Activated naive CD4-positive, alpha-beta T cell treated with anti-CD3 and anti-CD28 coated beads, Interleukin-2, amount 50 U/mL, for 24 hours (primary cell): ENCODE measurements at regions not wholly inside any gene's neighbourhood (a gene's known extent, or its start where the extent isn't known, plus 50 kb on each side); places are given as distances from the start of the nearest gene placed in this dataset.

Source experiments
- H3K27ac Mint-ChIP-seq: one replicate; pipeline ENCODE4 v1.8.0; 2021; ENCODE audit warnings: mild to moderate bottlenecking, mixed read lengths
- H3K27me3 Mint-ChIP-seq: one replicate; pipeline ENCODE4 v1.8.0; 2021; ENCODE audit warnings: mixed read lengths
- H3K36me3 Mint-ChIP-seq: one replicate; pipeline ENCODE4 v1.8.0; 2021; ENCODE audit warnings: mixed read lengths
- H3K4me1 Mint-ChIP-seq: one replicate; pipeline ENCODE4 v1.8.0; 2021; ENCODE audit warnings: mixed read lengths
- H3K4me3 Mint-ChIP-seq: one replicate; pipeline ENCODE4 v1.8.0; 2021; ENCODE audit warnings: mild to moderate bottlenecking, mixed read lengths
- H3K9me3 Mint-ChIP-seq: one replicate; pipeline ENCODE4 v1.8.0; 2021; ENCODE audit warnings: mixed read lengths

DNA sequence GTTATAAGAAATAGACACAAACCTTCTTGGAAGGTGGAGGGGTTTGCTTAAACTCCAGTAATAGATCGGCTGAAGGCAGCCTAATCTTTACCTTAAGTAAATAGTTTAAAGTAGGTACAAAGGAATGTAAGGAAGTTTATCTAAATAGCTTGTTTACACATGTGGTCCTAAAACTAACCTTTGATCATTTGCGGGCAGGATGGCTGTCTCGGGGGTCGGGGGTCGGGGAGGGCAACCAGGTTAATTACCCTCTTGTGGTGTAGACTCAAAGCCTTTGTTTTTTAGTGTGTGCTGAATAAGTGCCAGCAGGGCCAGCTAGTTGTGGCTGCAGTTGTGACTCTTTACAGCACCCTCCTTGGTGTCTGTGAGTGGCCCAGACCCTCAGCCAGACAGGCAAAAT, 256.9 kb upstream of the SESN3 start:
- Mint-ChIP-seq H3K27me3 (no peaks in the 10 kb centered on the region), H3K4me1 (no peaks in the 10 kb centered on the region), H3K27ac (no peak overlapping the region), H3K4me3 (no peak overlapping the region), H3K36me3 (peaks cover 2% of the 10 kb centered on the region), H3K9me3 (no peaks in the 10 kb centered on the region)

DNA sequence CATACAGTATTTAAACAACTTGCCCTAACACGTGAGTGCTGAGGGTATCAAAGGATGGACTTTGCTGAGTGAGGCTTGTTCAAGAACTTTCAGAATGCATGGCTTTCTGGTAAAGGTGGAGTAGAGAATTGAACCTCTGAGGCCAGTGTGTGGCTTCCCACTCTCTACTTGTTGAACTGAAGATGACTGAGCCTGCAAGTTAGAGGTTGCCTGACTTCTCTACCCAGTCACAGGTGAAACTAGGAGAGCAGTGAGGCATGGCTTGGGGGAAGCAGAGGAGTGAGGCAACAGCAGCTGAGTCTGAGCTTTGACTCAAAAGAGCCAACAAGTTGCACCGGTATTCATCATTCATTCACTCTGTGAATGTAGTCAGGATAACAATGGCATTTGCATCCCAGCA, 256.4 kb upstream of the SESN3 start:
- H3K4me3 Mint-ChIP-seq = no peak overlapping the region
- H3K27ac Mint-ChIP-seq = no peak overlapping the region
- H3K27me3 Mint-ChIP-seq = no peaks in the 10 kb centered on the region

DNA sequence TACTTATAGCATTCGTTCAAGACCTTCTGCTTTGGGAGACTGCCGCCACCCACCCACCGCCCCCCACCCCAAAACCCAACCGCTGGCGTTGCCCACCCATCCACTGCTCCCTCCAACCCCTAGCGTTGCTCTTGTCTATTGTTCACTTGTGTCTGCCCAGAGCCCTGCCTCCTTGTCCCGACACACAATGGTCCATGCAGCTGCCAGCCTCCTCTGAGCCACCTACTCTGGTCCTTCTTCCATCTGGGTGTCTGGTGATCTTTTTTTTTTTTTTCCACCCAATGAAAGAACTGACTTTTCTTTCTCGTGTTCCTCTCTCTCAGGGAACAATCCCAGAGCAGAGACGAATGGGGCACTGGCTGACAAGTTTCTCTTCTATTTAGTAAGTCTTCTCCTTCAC, 256.0 kb upstream of the SESN3 start:
- H3K36me3 Mint-ChIP-seq = peaks cover 2% of the 10 kb centered on the region
- H3K27me3 Mint-ChIP-seq = no peaks in the 10 kb centered on the region
- H3K4me1 Mint-ChIP-seq = no peaks in the 10 kb centered on the region
- H3K9me3 Mint-ChIP-seq = no peaks in the 10 kb centered on the region
- no peak overlapping the region for H3K4me3 Mint-ChIP-seq
- H3K27ac Mint-ChIP-seq = no peak overlapping the region

More for the DNA sequence above, 256.4 kb upstream of the SESN3 start:
- peaks cover 2% of the 10 kb centered on the region for H3K36me3 Mint-ChIP-seq
- H3K9me3 Mint-ChIP-seq = no peaks in the 10 kb centered on the region
- H3K4me1 Mint-ChIP-seq = no peaks in the 10 kb centered on the region

DNA sequence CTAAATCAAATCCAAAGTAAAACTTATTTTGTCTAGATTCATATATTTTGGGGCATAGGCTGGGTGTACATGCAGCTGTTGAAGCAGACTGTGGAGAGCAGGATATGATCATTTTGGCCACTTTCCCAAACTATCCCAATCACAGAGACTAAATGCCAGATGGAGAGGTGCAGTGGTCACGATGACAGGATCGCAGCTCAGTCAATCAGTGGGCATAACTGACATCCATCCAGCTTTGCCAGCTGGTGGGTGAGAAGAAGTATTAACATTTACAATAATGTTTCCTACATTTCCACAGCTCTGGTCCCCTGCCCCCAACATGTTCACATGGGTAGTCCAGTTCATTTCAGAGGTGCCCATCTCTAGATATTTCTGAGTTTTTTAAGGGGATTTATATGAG, 255.5 kb upstream of the SESN3 start:
- Mint-ChIP-seq H3K27me3 (no peaks in the 10 kb centered on the region), H3K9me3 (no peaks in the 10 kb centered on the region), H3K27ac (no peak overlapping the region), H3K36me3 (peaks cover 2% of the 10 kb centered on the region), H3K4me3 (no peak overlapping the region), H3K4me1 (no peaks in the 10 kb centered on the region)

DNA sequence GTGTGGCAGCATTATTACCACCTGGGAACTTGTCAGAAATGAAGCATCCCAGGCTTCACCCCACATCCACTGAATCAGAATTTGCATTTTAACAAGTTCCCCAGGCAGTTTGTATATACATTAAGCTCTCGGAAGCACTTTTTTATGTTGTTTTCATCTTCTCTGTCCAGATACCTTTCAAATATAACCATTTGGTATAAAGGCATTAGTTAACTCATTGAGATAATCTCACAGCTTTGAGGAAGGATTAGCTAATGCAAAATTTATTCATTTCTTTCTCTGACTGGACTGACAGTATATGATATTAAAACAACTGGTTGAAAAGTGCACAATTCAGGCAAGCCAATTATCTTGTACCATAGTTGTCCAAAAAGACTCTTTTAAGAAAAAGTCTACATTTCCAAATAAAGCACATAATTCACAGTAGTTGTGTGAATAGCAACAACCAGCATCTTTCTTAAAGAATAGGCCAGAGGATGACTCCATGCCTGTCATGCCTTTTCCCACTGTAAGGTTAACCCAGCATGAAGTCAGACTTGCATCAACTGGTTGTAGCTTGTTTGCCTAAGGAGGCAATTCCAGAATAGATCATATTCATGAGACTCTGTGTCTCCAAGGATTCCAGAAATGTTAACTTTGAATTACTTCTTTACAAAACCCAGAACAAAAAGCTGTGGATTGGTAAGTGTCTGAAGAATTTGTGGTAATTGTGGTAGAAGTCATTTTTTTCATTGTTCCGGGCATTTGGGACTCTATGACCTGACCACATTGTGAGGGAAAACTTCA, 254.3 kb upstream of the SESN3 start:
- Mint-ChIP-seq H3K9me3 (no peaks in the 10 kb centered on the region), H3K4me1 (no peaks in the 10 kb centered on the region), H3K27ac (no peak overlapping the region), H3K4me3 (no peak overlapping the region), H3K36me3 (no peaks in the 10 kb centered on the region), H3K27me3 (no peaks in the 10 kb centered on the region)

DNA sequence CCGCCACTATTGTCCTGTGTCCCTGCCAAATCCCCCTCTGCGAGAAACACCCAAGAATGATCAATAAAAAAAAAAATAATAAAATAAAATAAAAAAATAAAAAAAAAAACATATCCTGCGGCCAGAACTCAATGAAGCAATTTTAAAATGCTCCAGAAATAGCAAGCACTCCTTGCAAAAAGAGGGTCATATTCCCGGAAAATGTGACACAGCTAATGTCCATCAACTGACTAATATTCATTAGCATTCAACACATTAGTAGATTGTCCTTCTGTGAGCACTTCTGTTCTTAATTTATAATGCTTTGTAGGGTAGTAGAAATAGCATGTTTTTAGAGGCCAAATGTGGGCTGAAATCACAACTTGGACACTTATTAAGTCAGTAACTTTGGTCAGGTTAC, 252.3 kb upstream of the SESN3 start:
- Mint-ChIP-seq H3K27ac (no peak overlapping the region), H3K4me3 (no peak overlapping the region), H3K27me3 (no peaks in the 10 kb centered on the region), H3K9me3 (no peaks in the 10 kb centered on the region), H3K36me3 (no peaks in the 10 kb centered on the region), H3K4me1 (no peaks in the 10 kb centered on the region)

DNA sequence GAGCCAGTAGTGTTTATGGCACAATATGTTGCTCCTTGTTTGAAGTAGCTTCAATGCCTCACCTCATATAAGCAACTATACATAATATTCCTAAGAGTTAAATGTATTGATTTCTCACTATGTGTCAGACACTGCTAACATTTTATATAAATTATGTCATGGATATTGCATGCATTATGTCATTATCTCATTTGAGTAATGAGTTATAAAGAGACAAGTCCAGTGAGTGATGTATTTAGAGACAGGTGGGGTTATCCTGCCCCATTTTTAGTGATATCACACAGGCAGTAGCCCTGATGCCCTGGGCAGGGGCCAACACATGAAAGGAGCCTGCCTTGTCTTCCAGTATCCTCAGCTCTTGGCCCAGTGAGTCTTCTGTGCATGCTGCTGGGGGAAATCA, 247.0 kb upstream of the SESN3 start:
- H3K27ac Mint-ChIP-seq = no peak overlapping the region

DNA sequence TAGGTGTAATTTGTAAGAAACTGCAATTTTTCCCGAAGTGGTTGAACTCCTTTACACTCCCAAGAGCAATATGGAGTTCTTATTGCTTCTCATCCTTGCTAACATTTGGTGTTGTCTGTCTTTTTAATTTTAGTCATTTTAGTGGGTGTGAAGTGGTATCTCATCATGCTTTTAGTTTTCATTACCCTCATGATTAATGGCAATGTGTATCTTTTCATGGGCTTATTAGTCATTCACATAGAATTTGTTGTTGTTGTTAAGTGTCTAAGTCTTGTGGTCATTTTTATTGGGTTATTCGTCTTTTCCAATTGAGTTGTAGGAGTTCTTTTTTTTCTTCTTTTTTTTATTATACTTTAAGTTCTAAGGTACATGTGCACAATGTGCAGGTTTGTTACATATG, 238.3 kb upstream of the SESN3 start:
- Mint-ChIP-seq H3K36me3 (peaks cover 2% of the 10 kb centered on the region), H3K27ac (no peak overlapping the region), H3K4me1 (peaks cover 4% of the 10 kb centered on the region), H3K4me3 (no peak overlapping the region), H3K27me3 (no peaks in the 10 kb centered on the region), H3K9me3 (no peaks in the 10 kb centered on the region)

More for the DNA sequence above, 247.0 kb upstream of the SESN3 start:
- H3K4me3 Mint-ChIP-seq = no peak overlapping the region
- H3K36me3 Mint-ChIP-seq = peaks cover 4% of the 10 kb centered on the region
- no peaks in the 10 kb centered on the region for H3K9me3 Mint-ChIP-seq
- peaks cover 10% of the 10 kb centered on the region for H3K4me1 Mint-ChIP-seq
- H3K27me3 Mint-ChIP-seq = no peaks in the 10 kb centered on the region

DNA sequence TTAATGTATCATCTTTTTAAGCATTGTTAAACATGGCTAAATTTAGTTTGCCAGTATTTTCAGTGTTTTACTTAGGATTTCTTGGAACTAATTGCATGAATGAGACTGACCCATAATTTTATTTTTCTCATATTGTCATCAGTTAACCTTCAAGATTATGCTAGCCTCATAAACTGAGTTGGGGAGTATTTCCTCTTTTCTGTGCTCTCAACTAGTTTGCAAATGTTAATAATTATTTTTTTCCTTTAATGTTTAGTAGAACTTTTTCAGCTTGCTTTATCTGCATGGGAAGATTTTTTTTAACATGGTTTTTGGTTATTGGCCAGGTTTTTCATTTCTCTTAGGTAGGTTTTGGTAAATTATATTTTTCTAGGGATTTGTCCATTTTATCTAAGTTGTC, 235.4 kb upstream of the SESN3 start:
- H3K4me1 Mint-ChIP-seq = peaks cover 4% of the 10 kb centered on the region

DNA sequence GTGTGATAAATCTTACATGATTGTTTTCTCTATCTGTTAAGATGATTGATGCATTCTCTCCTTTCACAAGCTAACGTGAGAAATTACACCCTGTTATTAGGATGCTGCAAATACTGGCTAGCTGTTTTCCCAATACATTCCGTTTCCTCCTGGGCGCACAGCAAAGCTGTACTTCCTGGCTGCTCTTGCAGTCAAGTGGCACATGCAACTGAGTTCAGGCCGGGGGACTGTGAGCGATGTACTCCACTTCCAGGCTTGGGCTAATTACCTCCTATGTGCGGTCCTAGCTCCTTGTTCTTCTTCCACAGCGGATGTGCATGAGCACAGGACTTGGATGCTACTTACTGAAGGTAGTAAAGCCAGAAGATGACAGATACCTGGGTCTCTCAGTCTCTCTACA, 234.9 kb upstream of the SESN3 start:
- H3K36me3 Mint-ChIP-seq = no peaks in the 10 kb centered on the region
- peaks cover 4% of the 10 kb centered on the region for H3K4me1 Mint-ChIP-seq
- H3K4me3 Mint-ChIP-seq = no peak overlapping the region
- no peaks in the 10 kb centered on the region for H3K27me3 Mint-ChIP-seq
- no peaks in the 10 kb centered on the region for H3K9me3 Mint-ChIP-seq
- no peak overlapping the region for H3K27ac Mint-ChIP-seq

More for the DNA sequence above, 235.4 kb upstream of the SESN3 start:
- H3K36me3 Mint-ChIP-seq = no peaks in the 10 kb centered on the region
- H3K27me3 Mint-ChIP-seq = no peaks in the 10 kb centered on the region
- H3K27ac Mint-ChIP-seq = no peak overlapping the region
- H3K4me3 Mint-ChIP-seq = no peak overlapping the region
- H3K9me3 Mint-ChIP-seq = no peaks in the 10 kb centered on the region

DNA sequence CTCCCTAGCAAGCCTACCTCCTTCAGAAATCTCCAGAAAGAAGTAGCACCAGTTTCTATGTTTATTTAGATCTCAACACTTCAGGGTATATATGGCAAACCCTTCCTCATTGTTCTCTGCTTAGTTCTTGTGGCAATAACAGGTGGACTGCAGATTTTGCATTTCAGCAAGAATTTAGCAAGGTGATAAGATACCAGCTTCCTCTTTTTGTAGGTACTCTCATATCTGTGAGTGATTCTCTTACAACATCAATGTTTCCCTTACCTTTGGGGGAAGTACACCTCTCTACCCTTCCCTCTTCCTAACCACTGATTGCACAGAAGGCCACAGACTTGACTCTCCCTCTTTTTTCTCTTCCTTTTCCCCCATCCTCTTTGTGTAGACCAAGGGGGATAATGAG, 230.9 kb upstream of the SESN3 start:
- Mint-ChIP-seq H3K4me3 (no peak overlapping the region), H3K4me1 (peaks cover 1% of the 10 kb centered on the region), H3K27ac (no peak overlapping the region), H3K27me3 (no peaks in the 10 kb centered on the region), H3K36me3 (peaks cover 4% of the 10 kb centered on the region), H3K9me3 (peaks cover 4% of the 10 kb centered on the region)

DNA sequence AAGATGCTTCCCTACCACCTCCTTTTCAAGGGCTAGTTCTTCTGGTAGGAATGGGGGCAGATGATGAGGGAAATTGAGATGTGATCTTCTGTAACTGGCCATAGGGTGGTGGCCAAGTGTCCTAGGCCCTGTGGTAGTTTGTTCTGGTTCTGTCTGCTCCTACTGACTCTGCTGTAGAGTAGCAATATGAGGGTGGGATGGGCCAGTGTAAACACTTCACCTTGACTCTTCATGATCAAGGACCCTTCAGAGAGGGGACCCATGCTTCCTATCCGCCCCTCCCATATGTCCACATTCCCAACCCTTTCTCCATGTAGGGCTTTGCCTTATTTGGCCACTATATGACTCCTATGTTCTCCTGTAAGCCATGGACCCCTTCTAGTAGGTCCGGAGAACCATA, 230.3 kb upstream of the SESN3 start:
- no peak overlapping the region for H3K27ac Mint-ChIP-seq
- H3K36me3 Mint-ChIP-seq = peaks cover 4% of the 10 kb centered on the region
- H3K4me3 Mint-ChIP-seq = no peak overlapping the region
- H3K9me3 Mint-ChIP-seq = peaks cover 4% of the 10 kb centered on the region
- no peaks in the 10 kb centered on the region for H3K27me3 Mint-ChIP-seq
- H3K4me1 Mint-ChIP-seq = no peaks in the 10 kb centered on the region

DNA sequence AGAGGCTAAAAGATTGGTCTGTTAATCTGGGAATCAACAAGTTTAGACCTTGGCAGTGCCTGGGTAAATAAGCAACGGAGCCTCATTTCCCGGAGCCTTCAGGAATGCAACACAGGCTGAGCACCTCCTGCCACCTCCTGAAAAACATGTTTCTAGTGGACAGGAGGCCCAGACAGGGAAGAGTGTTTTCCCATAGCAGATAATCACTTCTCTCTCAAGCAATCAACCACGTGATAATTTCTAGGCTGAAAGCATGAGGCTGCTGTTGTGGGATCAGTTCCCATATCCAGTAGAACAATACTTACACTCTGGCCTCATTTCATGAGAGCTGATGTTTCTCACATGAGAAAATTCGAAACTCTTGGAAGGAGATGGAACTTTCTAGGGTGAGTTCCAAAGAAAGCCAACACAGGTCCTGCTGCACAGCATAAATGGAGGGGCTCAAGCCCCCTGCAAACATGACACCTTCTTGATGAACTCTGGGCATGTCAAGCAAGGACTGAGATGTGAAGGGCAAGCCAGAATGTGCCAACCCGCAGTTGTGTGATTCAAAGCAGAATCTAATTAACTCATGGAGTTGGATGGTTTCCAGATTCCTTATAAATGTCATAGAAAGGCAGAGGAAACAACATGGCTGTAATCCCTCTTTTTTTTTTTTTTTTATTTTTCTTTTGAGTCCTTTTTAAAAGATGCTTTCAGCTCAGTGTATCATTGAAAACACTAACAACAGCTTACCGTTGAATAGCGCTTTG, 228.5 kb upstream of the SESN3 start:
- H3K4me3 Mint-ChIP-seq = no peak overlapping the region
- no peaks in the 10 kb centered on the region for H3K27me3 Mint-ChIP-seq
- H3K27ac Mint-ChIP-seq = no peak overlapping the region
- peaks cover 3% of the 10 kb centered on the region for H3K4me1 Mint-ChIP-seq
- H3K36me3 Mint-ChIP-seq = peaks cover 4% of the 10 kb centered on the region
- H3K9me3 Mint-ChIP-seq = peaks cover 4% of the 10 kb centered on the region

DNA sequence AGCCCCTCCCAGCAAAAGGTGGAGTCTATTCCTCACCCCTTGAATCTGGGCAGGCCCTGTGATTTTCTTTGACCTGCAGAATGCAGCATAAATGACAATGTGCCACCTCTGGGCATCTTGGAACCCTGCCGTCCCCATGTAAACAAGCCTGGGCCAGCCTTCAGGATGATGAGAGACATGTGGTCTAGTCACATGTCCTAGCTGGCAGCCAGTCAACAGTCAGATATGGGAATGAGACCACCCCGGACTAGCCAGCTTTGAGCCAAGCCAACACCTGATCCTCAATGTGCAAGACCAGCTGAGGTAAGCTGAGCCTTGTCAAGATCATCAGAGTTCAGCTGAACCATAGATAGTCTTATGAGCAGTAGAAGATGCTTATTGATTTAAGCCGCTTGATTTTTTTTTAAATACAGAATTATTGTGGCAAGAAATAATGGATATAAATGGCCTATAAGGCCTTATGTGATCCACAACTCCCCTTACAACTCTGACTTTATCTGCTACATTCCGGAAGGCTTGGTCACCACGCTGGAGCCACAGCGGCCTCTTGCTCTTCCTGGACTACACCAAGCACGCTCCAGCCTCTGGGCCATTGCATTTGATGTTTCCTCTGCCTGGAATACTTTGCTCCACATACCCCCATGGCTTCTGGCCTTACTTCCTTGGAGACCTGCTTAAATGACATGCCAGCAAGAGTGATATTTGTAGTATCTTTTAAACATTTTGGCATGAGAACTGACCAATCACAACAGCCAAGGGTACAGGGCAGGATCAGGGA, 225.9 kb upstream of the SESN3 start:
- Mint-ChIP-seq H3K4me3 (no peak overlapping the region), H3K27ac (no peak overlapping the region), H3K9me3 (peaks cover 4% of the 10 kb centered on the region), H3K4me1 (peaks cover 6% of the 10 kb centered on the region), H3K36me3 (peaks cover 4% of the 10 kb centered on the region), H3K27me3 (no peaks in the 10 kb centered on the region)

DNA sequence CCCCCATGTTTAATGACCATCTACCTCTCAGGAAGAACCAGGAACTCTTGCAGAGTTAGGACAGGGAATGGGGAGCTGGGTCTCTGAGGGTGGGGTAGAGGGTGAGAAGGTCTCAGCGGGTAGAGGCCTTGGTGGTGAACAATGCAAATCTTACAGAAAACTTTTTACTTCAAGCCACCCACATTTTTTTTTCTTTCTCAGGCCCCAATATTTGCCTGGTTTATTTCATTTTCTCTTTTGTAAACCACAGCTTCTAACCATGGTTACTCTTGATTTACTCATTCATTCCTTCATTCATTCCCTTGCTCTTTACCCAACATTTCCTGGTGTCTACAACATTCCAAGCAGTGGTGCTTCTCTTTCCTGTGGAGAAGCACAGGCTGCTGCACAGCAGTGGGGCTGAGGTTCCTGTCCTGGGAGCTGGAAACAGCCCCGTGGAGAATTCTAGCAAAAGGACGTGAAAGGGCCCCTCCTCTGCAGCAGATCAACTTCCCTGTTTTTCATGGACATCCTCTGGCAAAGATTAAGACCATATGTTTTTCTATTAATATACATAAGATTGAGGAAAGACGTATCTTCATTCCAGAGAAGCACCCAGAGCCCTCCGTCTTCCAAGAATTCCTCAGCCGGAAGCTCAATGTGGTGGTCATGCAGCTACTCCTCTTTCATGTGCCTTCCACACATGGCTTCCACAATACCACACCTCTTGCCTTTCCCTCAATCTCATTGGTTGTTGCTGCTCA, 224.4 kb upstream of the SESN3 start:
- Mint-ChIP-seq H3K4me1 (peaks cover 6% of the 10 kb centered on the region), H3K36me3 (peaks cover 4% of the 10 kb centered on the region)

More for the DNA sequence above, 224.4 kb upstream of the SESN3 start:
- Mint-ChIP-seq H3K4me3 (no peak overlapping the region), H3K27me3 (no peaks in the 10 kb centered on the region), H3K9me3 (peaks cover 4% of the 10 kb centered on the region), H3K27ac (no peak overlapping the region)
